COLO829 (cell line): ENCODE measurements at regions not wholly inside any gene's neighbourhood (a gene's known extent, or its start where the extent isn't known, plus 50 kb on each side); places are given as distances from the start of the nearest gene placed in this dataset.
A peak's percentile ranks its signal among the peaks of the same experiment; 100 is the strongest.
"Not testable (repeated sequence)": the region's sequence is repeated elsewhere in the genome, so short reads cannot be mapped to it uniquely, and the experiment has no call there.

ENCODE experiments used
- DNase-seq: peaks from one replicate; pipeline ENCODE4 v3.0.0; 2012; ENCODE audit warnings: low spot score

GRCh38 chr6:9100869-9101580 lies 665.7 kb upstream of the SLC35B3 start:
- no peak for DNase-seq

GRCh38 chr6:9095729-9096128 lies 660.4 kb upstream of the SLC35B3 start:
- no peak for DNase-seq

GRCh38 chr6:9095137-9095536 lies 659.8 kb upstream of the SLC35B3 start:
- no peak for DNase-seq

- DNase-seq, result peak; percentile 64
Observed at GRCh38 chr6:9089724-9090123, 654.4 kb upstream of the SLC35B3 start.

- DNase-seq, result no peak
Observed at GRCh38 chr6:9087470-9087869, 652.1 kb upstream of the SLC35B3 start.

GRCh38 chr6:9086331-9086730 lies 651.0 kb upstream of the SLC35B3 start:
- DNase-seq, result peak; percentile 80

GRCh38 chr6:9085709-9086070 lies 650.3 kb upstream of the SLC35B3 start:
- no peak for DNase-seq

GRCh38 chr6:9085054-9085708 lies 649.8 kb upstream of the SLC35B3 start:
- DNase-seq, result no peak

GRCh38 chr6:9083108-9083507 lies 647.8 kb upstream of the SLC35B3 start:
- no peak for DNase-seq

- DNase-seq, result no peak
Observed at GRCh38 chr6:9066726-9067125, 631.4 kb upstream of the SLC35B3 start.

- no peak for DNase-seq
Observed at GRCh38 chr6:9064156-9064555, 628.8 kb upstream of the SLC35B3 start.

- no peak for DNase-seq
Observed at GRCh38 chr6:9062596-9062995, 627.3 kb upstream of the SLC35B3 start.

GRCh38 chr6:9057937-9058336 lies 622.6 kb upstream of the SLC35B3 start:
- DNase-seq, result no peak

- no peak for DNase-seq
Observed at GRCh38 chr6:9056556-9056955, 621.2 kb upstream of the SLC35B3 start.

- no peak for DNase-seq
Observed at GRCh38 chr6:9044426-9044825, 609.1 kb upstream of the SLC35B3 start.

GRCh38 chr6:9040718-9041117 lies 605.4 kb upstream of the SLC35B3 start:
- no peak for DNase-seq

GRCh38 chr6:9039258-9039657 lies 603.9 kb upstream of the SLC35B3 start:
- DNase-seq, result no peak

GRCh38 chr6:9028086-9028485 lies 592.7 kb upstream of the SLC35B3 start:
- no peak for DNase-seq

- no peak for DNase-seq
Observed at GRCh38 chr6:9025796-9026394, 590.5 kb upstream of the SLC35B3 start.

GRCh38 chr6:9025228-9025627 lies 589.9 kb upstream of the SLC35B3 start:
- no peak for DNase-seq

- DNase-seq, result not testable (repeated sequence)
Observed at GRCh38 chr6:9024246-9024645, 588.9 kb upstream of the SLC35B3 start.

GRCh38 chr6:9020001-9020400 lies 584.7 kb upstream of the SLC35B3 start:
- no peak for DNase-seq

- no peak for DNase-seq
Observed at GRCh38 chr6:9009931-9010330, 574.6 kb upstream of the SLC35B3 start.

- no peak for DNase-seq
Observed at GRCh38 chr6:9007027-9007426, 571.7 kb upstream of the SLC35B3 start.
